T-cell (primary cell): ENCODE measurements at regions not wholly inside any gene's neighbourhood (a gene's known extent, or its start where the extent isn't known, plus 50 kb on each side); places are given as distances from the start of the nearest gene placed in this dataset.
"Not testable (repeated sequence)": the region's sequence is repeated elsewhere in the genome, so short reads cannot be mapped to it uniquely, and the experiment has no call there.

Experiments
- ATAC-seq, 4 experiments: fragments of 200-7000 bp in 3 of 4; fragments of 150-1000 bp in 1 of 4; cut with Tn5 transposase; replicated peaks in 1 of 4; 1 replicate in 3 of 4; 2 replicates in 1 of 4; pipeline ENCODE4 v1.10.0; 2021; ENCODE audit warnings: moderate library complexity in 3 of 4, mild to moderate bottlenecking in 2 of 4, moderate number of reproducible peaks in 1 of 4
- CTCF ChIA-PET, 2 donors: fragments of 300-600 bp; sonication (Branson Sonifier 250); formaldehyde crosslinking; loops; one replicate each; lab custom pipeline; 2022; ENCODE audit warnings: antibody characterized with exemption in 2 of 2; lab: Charles Lee
- POLR2A ChIA-PET, 2 donors: fragments of 300-600 bp; sonication (Branson Sonifier 250); formaldehyde crosslinking; loops; one replicate each; lab custom pipeline; 2022; ENCODE audit warnings: antibody characterized with exemption in 2 of 2; lab: Charles Lee
- DNase-seq, 35 experiments: peaks; one replicate each; pipeline versions ENCODE4 v3.0.0 to v3.0.0-alpha.2; 2013 to 2023
- H3K27ac ChIP-seq: one replicate; pipeline ENCODE4 v1.5.1; 2013; ENCODE audit warnings: low read length
- H3K27me3 ChIP-seq, 2 experiments: replicated peaks in 1 of 2; 1 replicate in 1 of 2; 2 replicates in 1 of 2; pipeline versions ENCODE4 v1.6.1 to v1.7.0; 2013; ENCODE audit warnings: low read length in 1 of 2, mixed read lengths in 1 of 2; ENCODE audit not compliant: control insufficient read depth in 2 of 2, insufficient read depth in 2 of 2; ENCODE audit errors: extremely low read depth in 1 of 2
- H3K36me3 ChIP-seq, 2 donors: 1 replicate in 1 of 2; 2 replicates in 1 of 2; pipeline versions ENCODE4 v1.6.1 to v1.7.0; 2013; ENCODE audit warnings: low read length in 1 of 2; ENCODE audit not compliant: control insufficient read depth in 2 of 2, insufficient read depth in 1 of 2; ENCODE audit errors: extremely low read depth in 1 of 2
- H3K4me1 ChIP-seq, 2 experiments: 1 replicate in 1 of 2; 2 replicates in 1 of 2; pipeline versions ENCODE4 v1.6.1 to v1.7.0; 2013; ENCODE audit warnings: low read length in 2 of 2, mixed read lengths in 1 of 2; ENCODE audit not compliant: insufficient read depth in 2 of 2, control insufficient read depth in 1 of 2; ENCODE audit errors: extremely low read depth in 1 of 2
- H3K4me3 ChIP-seq, 2 donors: 1 replicate in 1 of 2; 2 replicates in 1 of 2; pipeline versions ENCODE4 v1.5.1 to v1.7.0; 2013; ENCODE audit warnings: mild to moderate bottlenecking in 2 of 2, low read length in 1 of 2, moderate library complexity in 1 of 2; ENCODE audit not compliant: control insufficient read depth in 1 of 2; ENCODE audit errors: extremely low read depth in 1 of 2
- H3K9me3 ChIP-seq: 2 replicates; pipeline ENCODE4 v1.7.0; 2013
- H3K27ac Mint-ChIP-seq, 2 donors: one replicate each; pipeline ENCODE4 v1.8.0; 2020 to 2021; ENCODE audit warnings: mild to moderate bottlenecking in 2 of 2, mixed read lengths in 2 of 2
- H3K27me3 Mint-ChIP-seq, 2 donors: one replicate each; pipeline ENCODE4 v1.8.0; 2021 to 2022; ENCODE audit warnings: mixed read lengths in 2 of 2
- H3K36me3 Mint-ChIP-seq: one replicate; pipeline ENCODE4 v1.8.0; 2021; ENCODE audit warnings: mixed read lengths
- H3K4me1 Mint-ChIP-seq, 3 donors: one replicate each; pipeline ENCODE4 v1.8.0; 2020 to 2022; ENCODE audit warnings: mixed read lengths in 3 of 3, mild to moderate bottlenecking in 1 of 3
- H3K4me3 Mint-ChIP-seq, 3 donors: one replicate each; pipeline ENCODE4 v1.8.0; 2020 to 2022; ENCODE audit warnings: mild to moderate bottlenecking in 3 of 3, mixed read lengths in 3 of 3, moderate library complexity in 3 of 3
- H3K9me3 Mint-ChIP-seq, 3 donors: one replicate each; pipeline ENCODE4 v1.8.0; 2020 to 2022; ENCODE audit warnings: mixed read lengths in 3 of 3
- WGBS: methylation state at CpG from one replicate; pipeline ENCODE4 v1.1.5; 2013; ENCODE audit warnings: missing lambda C conversion rate; ENCODE audit not compliant: insufficient coverage; 5-methylcytosine and 5-hydroxymethylcytosine counted together

- H3K27me3 ChIP-seq, result no peaks in the 10 kb centered on the region
- no peaks in the 10 kb centered on the region for H3K36me3 ChIP-seq
- H3K4me3 Mint-ChIP-seq, result no peak overlapping the region
- no peaks in the 10 kb centered on the region for H3K27me3 Mint-ChIP-seq
- no peak overlapping the region for H3K4me3 ChIP-seq
- 71% methylated on average over 1 of the region's 1 CpG for WGBS
- DNase-seq (no peak), ATAC-seq (no peak)
- no peak overlapping the region for H3K27ac ChIP-seq
- H3K27ac Mint-ChIP-seq, result no peak overlapping the region
- H3K4me1 ChIP-seq, result no peaks in the 10 kb centered on the region
- H3K36me3 Mint-ChIP-seq, result no peaks in the 10 kb centered on the region
- H3K9me3 ChIP-seq, result no peaks in the 10 kb centered on the region
- ChIA-PET CTCF (no interaction called here), POLR2A (no interaction called here)
- H3K4me1 Mint-ChIP-seq, result no peaks in the 10 kb centered on the region
- peaks cover 3 to 22% (median 10%) of the 10 kb centered on the region in 3 donors for H3K9me3 Mint-ChIP-seq
Measured at GRCh38 chr2:35125871-35126270, 1229.7 kb upstream of the CRIM1 start.

- Mint-ChIP-seq H3K27ac (no peak overlapping the region), H3K4me1 (no peaks in the 10 kb centered on the region), H3K27me3 (no peaks in the 10 kb centered on the region), H3K36me3 (no peaks in the 10 kb centered on the region), H3K4me3 (no peak overlapping the region), H3K9me3 (peaks cover 3 to 22% (median 10%) of the 10 kb centered on the region in 3 donors)
- DNase-seq (no peak), ATAC-seq (no peak)
- WGBS, result 88% methylated on average over 2 of the region's 4 CpGs
- POLR2A ChIA-PET, result no interaction called here
- H3K36me3 ChIP-seq, result no peaks in the 10 kb centered on the region
- no peaks in the 10 kb centered on the region for H3K9me3 ChIP-seq
- no peaks in the 10 kb centered on the region for H3K27me3 ChIP-seq
- CTCF ChIA-PET, result no interaction called here
- H3K27ac ChIP-seq, result no peak overlapping the region
- H3K4me1 ChIP-seq, result no peaks in the 10 kb centered on the region
- H3K4me3 ChIP-seq, result no peak overlapping the region
Measured at GRCh38 chr2:35125278-35125677, 1230.3 kb upstream of the CRIM1 start.

- Histone ChIP-seq H3K9me3 (no peaks in the 10 kb centered on the region), H3K36me3 (no peaks in the 10 kb centered on the region), H3K4me3 (no peak overlapping the region), H3K27me3 (no peaks in the 10 kb centered on the region), H3K27ac (no peak overlapping the region), H3K4me1 (no peaks in the 10 kb centered on the region)
- no peaks in the 10 kb centered on the region for H3K27me3 Mint-ChIP-seq
- no peaks in the 10 kb centered on the region for H3K36me3 Mint-ChIP-seq
- CTCF ChIA-PET, result no interaction called here
- no peaks in the 10 kb centered on the region for H3K4me1 Mint-ChIP-seq
- no peak overlapping the region for H3K27ac Mint-ChIP-seq
- DNase-seq (no peak), ATAC-seq (no peak)
- peaks cover 8 to 20% (median 14%) of the 10 kb centered on the region in 3 donors for H3K9me3 Mint-ChIP-seq
- POLR2A ChIA-PET, result no interaction called here
- H3K4me3 Mint-ChIP-seq, result no peak overlapping the region
Measured at GRCh38 chr2:35116151-35116550, 1239.4 kb upstream of the CRIM1 start.

GRCh38 chr2:35114765-35115164 is 1240.8 kb upstream of the CRIM1 start:
- H3K27ac ChIP-seq, result no peak overlapping the region
- Mint-ChIP-seq H3K36me3 (no peaks in the 10 kb centered on the region), H3K4me3 (no peak overlapping the region), H3K4me1 (no peaks in the 10 kb centered on the region), H3K27ac (no peak overlapping the region), H3K9me3 (peaks cover 8 to 23% (median 14%) of the 10 kb centered on the region in 3 donors), H3K27me3 (no peaks in the 10 kb centered on the region)
- no peak overlapping the region for H3K4me3 ChIP-seq
- DNase-seq (no peak), ATAC-seq (no peak)
- ChIA-PET CTCF (no interaction called here), POLR2A (no interaction called here)
- WGBS, result no CpG with 5 or more reads among the region's 2 CpGs
- H3K9me3 ChIP-seq, result no peaks in the 10 kb centered on the region
- no peaks in the 10 kb centered on the region for H3K36me3 ChIP-seq
- no peaks in the 10 kb centered on the region for H3K27me3 ChIP-seq
- no peaks in the 10 kb centered on the region for H3K4me1 ChIP-seq

GRCh38 chr2:35112367-35112766 is 1243.2 kb upstream of the CRIM1 start:
- ATAC-seq, H3K27ac Mint-ChIP-seq, H3K27me3 ChIP-seq, H3K4me1 Mint-ChIP-seq, H3K4me3 Mint-ChIP-seq, H3K9me3 ChIP-seq, CTCF ChIA-PET, H3K36me3 ChIP-seq, H3K36me3 Mint-ChIP-seq, H3K27me3 Mint-ChIP-seq, DNase-seq, H3K27ac ChIP-seq, H3K4me1 ChIP-seq, POLR2A ChIA-PET, H3K4me3 ChIP-seq: not testable (repeated sequence)
- peaks cover 7 to 18% (median 8%) of the 10 kb centered on the region in 3 donors for H3K9me3 Mint-ChIP-seq
- no CpG with 5 or more reads among the region's 10 CpGs for WGBS

GRCh38 chr2:35104309-35104708 is 1251.3 kb upstream of the CRIM1 start:
- CTCF ChIA-PET, result no interaction called here
- no peaks in the 10 kb centered on the region for H3K4me1 Mint-ChIP-seq
- H3K9me3 ChIP-seq, result no peaks in the 10 kb centered on the region
- no peak for DNase-seq
- no peak overlapping the region for H3K4me3 ChIP-seq
- POLR2A ChIA-PET, result no interaction called here
- no peak overlapping the region for H3K4me3 Mint-ChIP-seq
- no peak for ATAC-seq
- peaks cover 0 to 7% (median 3%) of the 10 kb centered on the region in 3 donors for H3K9me3 Mint-ChIP-seq
- no peaks in the 10 kb centered on the region for H3K27me3 ChIP-seq
- H3K27ac Mint-ChIP-seq, result no peak overlapping the region
- no peaks in the 10 kb centered on the region for H3K36me3 Mint-ChIP-seq
- no peaks in the 10 kb centered on the region for H3K36me3 ChIP-seq
- no peaks in the 10 kb centered on the region for H3K4me1 ChIP-seq
- H3K27ac ChIP-seq, result no peak overlapping the region
- WGBS, result no CpG with 5 or more reads among the region's 1 CpG
- H3K27me3 Mint-ChIP-seq, result no peaks in the 10 kb centered on the region

GRCh38 chr2:35099342-35099741 is 1256.2 kb upstream of the CRIM1 start:
- POLR2A ChIA-PET, result no interaction called here
- no peak overlapping the region for H3K27ac Mint-ChIP-seq
- Histone ChIP-seq H3K4me3 (no peak overlapping the region), H3K36me3 (no peaks in the 10 kb centered on the region), H3K27me3 (no peaks in the 10 kb centered on the region), H3K4me1 (no peaks in the 10 kb centered on the region), H3K9me3 (no peaks in the 10 kb centered on the region), H3K27ac (no peak overlapping the region)
- no peaks in the 10 kb centered on the region for H3K4me1 Mint-ChIP-seq
- ATAC-seq, result no peak
- H3K36me3 Mint-ChIP-seq, result no peaks in the 10 kb centered on the region
- CTCF ChIA-PET, result no interaction called here
- H3K27me3 Mint-ChIP-seq, result no peaks in the 10 kb centered on the region
- H3K9me3 Mint-ChIP-seq, result peaks cover 0 to 7% (median 3%) of the 10 kb centered on the region in 3 donors
- no CpG with 5 or more reads among the region's 2 CpGs for WGBS
- no peak overlapping the region for H3K4me3 Mint-ChIP-seq
- no peak for DNase-seq
